Lower lobe of right lung (tissue), 2 donors: ENCODE measurements at regions not wholly inside any gene's neighbourhood (a gene's known extent, or its start where the extent isn't known, plus 50 kb on each side); places are given as distances from the start of the nearest gene placed in this dataset.

Experiments used
- ATAC-seq, 2 donors: fragments of 200-7000 bp; cut with Tn5 transposase; one replicate each; pipeline ENCODE4 v1.9.1; 2020 to 2022; ENCODE audit warnings: mild to moderate bottlenecking in 2 of 2, moderate library complexity in 2 of 2
- DNase-seq: peaks from one replicate; pipeline ENCODE4 v3.0.0-alpha.2; 2020
- H3K27ac ChIP-seq: fragments of 200-600 bp; one replicate; pipeline ENCODE4 v1.8.0; 2022
- H3K27me3 ChIP-seq: fragments of 200-600 bp; one replicate; pipeline ENCODE4 v1.8.0; 2022; ENCODE audit warnings: low read depth
- H3K36me3 ChIP-seq: fragments of 200-600 bp; one replicate; pipeline ENCODE4 v1.8.0; 2022; ENCODE audit warnings: mild to moderate bottlenecking
- H3K4me1 ChIP-seq: fragments of 200-600 bp; one replicate; pipeline ENCODE4 v1.8.0; 2022
- H3K4me3 ChIP-seq: fragments of 200-600 bp; one replicate; pipeline ENCODE4 v1.8.0; 2022; ENCODE audit warnings: mild to moderate bottlenecking
- H3K9me3 ChIP-seq: fragments of 200-600 bp; one replicate; pipeline ENCODE4 v1.8.0; 2022
- intact Hi-C: fragments of 100-400 bp; cut with DNase I; formaldehyde crosslinking; loops from one replicate; pipeline ENCODE4 v1.11.0; 2022
- TF ChIP-seq, protein P1 (sequence below): fragments of 200-600 bp; IDR thresholded peaks from one replicate; pipeline ENCODE4 v1.8.0; 2022; ENCODE audit warnings: antibody characterized with exemption, mild to moderate bottlenecking
- donor health status: DM: no; HTN: yes; CAD: no; lungs with severe emphysema.

DNA sequence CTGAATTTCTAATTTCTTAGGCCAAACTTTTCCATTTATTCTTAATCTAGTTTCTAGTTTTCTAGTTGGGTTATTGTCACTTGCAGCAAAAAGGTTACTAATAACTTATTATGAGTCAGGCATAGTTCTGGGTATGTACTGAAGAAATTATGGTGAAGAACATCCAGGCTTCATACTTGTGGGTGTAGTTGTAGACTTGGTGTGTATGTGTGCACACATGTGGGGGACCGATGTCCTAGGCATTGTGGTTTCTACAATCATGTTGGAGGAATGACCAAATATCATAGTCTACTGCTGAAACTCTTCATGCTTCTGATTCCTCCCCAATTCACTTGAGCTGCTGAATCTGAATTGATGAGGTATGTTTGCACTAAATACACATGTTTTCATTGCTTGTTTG, 141.2 kb downstream of the PMAIP1 start:
- TF ChIP-seq, protein P1, sequence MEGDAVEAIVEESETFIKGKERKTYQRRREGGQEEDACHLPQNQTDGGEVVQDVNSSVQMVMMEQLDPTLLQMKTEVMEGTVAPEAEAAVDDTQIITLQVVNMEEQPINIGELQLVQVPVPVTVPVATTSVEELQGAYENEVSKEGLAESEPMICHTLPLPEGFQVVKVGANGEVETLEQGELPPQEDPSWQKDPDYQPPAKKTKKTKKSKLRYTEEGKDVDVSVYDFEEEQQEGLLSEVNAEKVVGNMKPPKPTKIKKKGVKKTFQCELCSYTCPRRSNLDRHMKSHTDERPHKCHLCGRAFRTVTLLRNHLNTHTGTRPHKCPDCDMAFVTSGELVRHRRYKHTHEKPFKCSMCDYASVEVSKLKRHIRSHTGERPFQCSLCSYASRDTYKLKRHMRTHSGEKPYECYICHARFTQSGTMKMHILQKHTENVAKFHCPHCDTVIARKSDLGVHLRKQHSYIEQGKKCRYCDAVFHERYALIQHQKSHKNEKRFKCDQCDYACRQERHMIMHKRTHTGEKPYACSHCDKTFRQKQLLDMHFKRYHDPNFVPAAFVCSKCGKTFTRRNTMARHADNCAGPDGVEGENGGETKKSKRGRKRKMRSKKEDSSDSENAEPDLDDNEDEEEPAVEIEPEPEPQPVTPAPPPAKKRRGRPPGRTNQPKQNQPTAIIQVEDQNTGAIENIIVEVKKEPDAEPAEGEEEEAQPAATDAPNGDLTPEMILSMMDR, result no peak
- Histone ChIP-seq H3K36me3 (no peaks in the 10 kb centered on the region), H3K27ac (no peak overlapping the region), H3K9me3 (no peaks in the 10 kb centered on the region), H3K4me1 (no peaks in the 10 kb centered on the region), H3K4me3 (no peak overlapping the region), H3K27me3 (no peaks in the 10 kb centered on the region)
- intact Hi-C loops, result no loop called here
- no peak for DNase-seq
- ATAC-seq, result no peak

DNA sequence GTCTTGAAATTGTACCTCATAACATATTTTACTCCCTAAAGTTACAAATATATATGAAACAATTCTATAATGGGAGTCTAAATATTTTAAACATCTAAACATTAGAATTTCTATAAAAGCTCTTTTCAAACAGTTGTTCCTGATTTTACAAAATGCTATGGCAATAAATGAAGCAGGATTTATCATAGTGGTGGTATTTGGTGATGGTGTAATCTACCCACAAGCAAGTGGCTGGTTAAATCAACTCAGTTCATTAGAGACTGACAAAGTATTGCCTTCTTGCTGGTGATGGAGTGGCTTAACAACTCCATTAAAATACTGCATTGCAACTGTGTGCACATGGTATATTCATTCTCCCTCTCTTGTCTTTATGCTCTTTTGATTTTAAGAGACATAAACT, 138.9 kb downstream of the PMAIP1 start:
- Histone ChIP-seq H3K27ac (no peak overlapping the region), H3K9me3 (no peaks in the 10 kb centered on the region), H3K27me3 (no peaks in the 10 kb centered on the region), H3K36me3 (no peaks in the 10 kb centered on the region), H3K4me1 (no peaks in the 10 kb centered on the region), H3K4me3 (no peak overlapping the region)
- no peak for ATAC-seq
- TF ChIP-seq, protein P1, result no peak
- intact Hi-C loops, result no loop called here
- no peak for DNase-seq

DNA sequence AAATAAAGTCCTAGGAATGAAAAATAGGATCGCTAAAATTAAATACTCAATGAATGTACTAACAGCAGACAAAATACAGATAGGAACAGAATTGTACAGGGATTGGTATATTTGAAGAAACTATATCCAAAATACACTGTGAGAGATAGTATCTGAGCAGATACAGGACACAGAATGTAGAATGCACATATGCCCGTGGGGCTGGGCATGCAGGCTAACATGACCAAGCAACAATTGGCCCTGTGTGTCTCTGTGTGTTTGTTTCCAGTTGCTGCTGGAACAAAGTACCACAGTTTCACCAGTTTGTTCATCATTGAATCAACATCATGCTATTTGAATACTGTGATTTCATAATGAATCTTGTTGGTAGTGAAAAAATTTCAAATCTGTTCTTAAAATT, 127.6 kb downstream of the PMAIP1 start:
- Histone ChIP-seq H3K4me1 (no peaks in the 10 kb centered on the region), H3K4me3 (no peak overlapping the region), H3K27me3 (no peaks in the 10 kb centered on the region), H3K27ac (no peak overlapping the region), H3K9me3 (no peaks in the 10 kb centered on the region), H3K36me3 (no peaks in the 10 kb centered on the region)
- intact Hi-C loops, result no loop called here
- TF ChIP-seq, protein P1, result no peak
- DNase-seq, result no peak
- no peak for ATAC-seq

DNA sequence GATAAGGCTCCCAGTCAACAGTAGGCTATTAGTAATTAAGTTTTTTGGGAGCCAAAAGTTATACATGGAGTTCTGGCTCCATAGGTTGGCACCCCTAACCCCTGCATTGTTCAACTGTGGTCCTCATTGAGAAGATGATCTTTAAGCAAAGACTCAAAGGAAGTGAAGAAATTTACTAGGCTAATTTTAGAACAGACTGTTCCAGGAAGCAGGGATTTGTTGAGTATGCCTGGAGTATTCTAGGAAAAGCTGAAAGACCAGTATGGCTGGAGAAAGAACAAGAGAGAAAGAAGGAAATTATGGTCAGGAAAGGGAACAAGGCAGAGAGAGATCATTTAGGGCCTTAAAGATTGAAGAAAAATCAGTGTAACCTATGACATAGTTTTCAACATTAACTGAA, 125.1 kb downstream of the PMAIP1 start:
- DNase-seq (no peak), ATAC-seq (peak in 1 of 2 donors; percentile 70)
- intact Hi-C loops, result no loop called here

DNA sequence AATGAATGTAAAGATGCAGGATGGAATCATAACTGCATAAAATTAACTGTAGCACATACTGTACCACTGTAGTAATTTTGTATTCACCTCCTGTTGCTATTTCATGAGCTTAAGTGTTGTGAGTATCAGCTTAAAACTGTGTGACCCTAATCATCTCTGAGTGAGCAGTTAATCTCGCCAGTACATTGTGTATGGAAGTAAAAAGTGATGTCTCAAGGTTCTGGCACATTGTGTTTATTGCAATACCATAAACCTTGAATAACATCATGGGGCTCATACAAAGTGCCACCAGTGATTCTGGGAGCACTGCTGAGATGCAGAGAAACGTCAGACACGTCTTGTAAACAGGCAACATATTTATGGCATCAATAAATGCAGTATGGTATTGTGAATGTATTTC, 124.5 kb downstream of the PMAIP1 start:
- H3K36me3 ChIP-seq, result no peaks in the 10 kb centered on the region
- no peak overlapping the region for H3K4me3 ChIP-seq
- intact Hi-C loops, result no loop called here
- TF ChIP-seq, protein P1, result no peak
- DNase-seq, result no peak
- no peaks in the 10 kb centered on the region for H3K4me1 ChIP-seq
- H3K9me3 ChIP-seq, result no peaks in the 10 kb centered on the region
- ATAC-seq, result no peak
- H3K27ac ChIP-seq, result no peak overlapping the region
- H3K27me3 ChIP-seq, result no peaks in the 10 kb centered on the region

More for the DNA sequence above, 125.1 kb downstream of the PMAIP1 start:
- Histone ChIP-seq H3K9me3 (no peaks in the 10 kb centered on the region), H3K4me3 (no peak overlapping the region), H3K27me3 (no peaks in the 10 kb centered on the region), H3K27ac (no peak overlapping the region), H3K36me3 (no peaks in the 10 kb centered on the region), H3K4me1 (no peaks in the 10 kb centered on the region)
- TF ChIP-seq, protein P1, result no peak
